Naive thymus-derived CD4-positive, alpha-beta T cell (primary cell): ENCODE measurements at regions not wholly inside any gene's neighbourhood (a gene's known extent, or its start where the extent isn't known, plus 50 kb on each side); places are given as distances from the start of the nearest gene placed in this dataset.

Experiments used
- ATAC-seq: fragments of 150-1000 bp; cut with Tn5 transposase; 2 replicates; pipeline ENCODE4 v1.10.0; 2021; ENCODE audit warnings: mild to moderate bottlenecking, moderate library complexity
- CTCF ChIA-PET: fragments of 350-600 bp; sonication (Branson Sonifier 250); formaldehyde crosslinking; loops from one replicate; lab custom pipeline; 2021; ENCODE audit warnings: antibody characterized with exemption; lab: Charles Lee
- POLR2A ChIA-PET: fragments of 350-600 bp; sonication (Branson Sonifier 250); formaldehyde crosslinking; loops from one replicate; lab custom pipeline; 2021; ENCODE audit warnings: antibody characterized with exemption, inconsistent platforms; lab: Charles Lee
- DNase-seq, 9 donors: peaks; one replicate each; pipeline versions ENCODE4 v3.0.0 to v3.0.0-alpha.2; 2020 to 2022; ENCODE audit warnings: mixed read lengths in 1 of 9
- H3K27ac ChIP-seq: one replicate; pipeline ENCODE4 v1.7.0; 2013; ENCODE audit warnings: mild to moderate bottlenecking, low read depth, low read length, moderate library complexity
- H3K27me3 ChIP-seq, 2 donors: one replicate each; pipeline ENCODE4 v1.7.0; 2013; ENCODE audit warnings: low read length in 2 of 2, mild to moderate bottlenecking in 2 of 2, moderate library complexity in 2 of 2; ENCODE audit not compliant: control insufficient read depth in 2 of 2, insufficient read depth in 2 of 2
- H3K36me3 ChIP-seq, 3 experiments: 1 replicate in 2 of 3; 2 replicates in 1 of 3; pipeline ENCODE4 v1.7.0; 2013; ENCODE audit warnings: low read length in 3 of 3, mild to moderate bottlenecking in 3 of 3, moderate library complexity in 1 of 3; ENCODE audit not compliant: insufficient read depth in 3 of 3, control insufficient read depth in 2 of 3
- H3K4me1 ChIP-seq, 2 donors: one replicate each; pipeline ENCODE4 v1.7.0; 2013; ENCODE audit warnings: low read length in 2 of 2, mild to moderate bottlenecking in 2 of 2, moderate library complexity in 1 of 2; ENCODE audit not compliant: control insufficient read depth in 2 of 2, insufficient read depth in 2 of 2
- H3K4me3 ChIP-seq: 2 replicates; pipeline ENCODE4 v1.7.0; 2013; ENCODE audit warnings: mild to moderate bottlenecking, low read length
- H3K9me3 ChIP-seq, 3 experiments: 1 replicate in 2 of 3; 2 replicates in 1 of 3; pipeline ENCODE4 v1.7.0; 2013; ENCODE audit warnings: low read length in 3 of 3; ENCODE audit not compliant: control insufficient read depth in 2 of 3
- H3K27ac Mint-ChIP-seq, 9 donors: one replicate each; pipeline ENCODE4 v1.8.0; 2020 to 2022; ENCODE audit warnings: mixed read lengths in 9 of 9, mild to moderate bottlenecking in 8 of 9, moderate library complexity in 5 of 9, inconsistent platforms in 2 of 9
- H3K27me3 Mint-ChIP-seq, 5 donors: one replicate each; pipeline ENCODE4 v1.8.0; 2021 to 2022; ENCODE audit warnings: mixed read lengths in 5 of 5, mild to moderate bottlenecking in 1 of 5
- H3K36me3 Mint-ChIP-seq, 5 donors: one replicate each; pipeline ENCODE4 v1.8.0; 2020 to 2022; ENCODE audit warnings: mixed read lengths in 5 of 5, mild to moderate bottlenecking in 3 of 5, inconsistent platforms in 1 of 5
- H3K4me1 Mint-ChIP-seq, 7 donors: one replicate each; pipeline ENCODE4 v1.8.0; 2020 to 2022; ENCODE audit warnings: mixed read lengths in 7 of 7, mild to moderate bottlenecking in 3 of 7, inconsistent platforms in 1 of 7
- H3K4me3 Mint-ChIP-seq, 10 donors: one replicate each; pipeline ENCODE4 v1.8.0; 2020 to 2022; ENCODE audit warnings: mild to moderate bottlenecking in 10 of 10, mixed read lengths in 10 of 10, moderate library complexity in 6 of 10, inconsistent platforms in 2 of 10
- H3K9me3 Mint-ChIP-seq, 11 donors: one replicate each; pipeline ENCODE4 v1.8.0; 2020 to 2022; ENCODE audit warnings: mixed read lengths in 11 of 11, mild to moderate bottlenecking in 4 of 11, inconsistent platforms in 1 of 11, moderate library complexity in 1 of 11
- intact Hi-C, 2 donors: fragments of 100-400 bp; cut with micrococcal nuclease; formaldehyde crosslinking; loops; one replicate each; pipeline ENCODE4 v1.15.1; 2023

GRCh38 chrY:14340459-14341143 lies 183.7 kb upstream of the NLGN4Y start:
- H3K4me3 Mint-ChIP-seq = peak overlapping the region in 5 of 10 donors; percentile 48 to 69 (median 66)
- Histone ChIP-seq H3K27me3 (no peaks in the 10 kb centered on the region), H3K4me3 (peak overlapping the region; percentile 48), H3K9me3 (no peaks in the 10 kb centered on the region), H3K27ac (no peak overlapping the region), H3K4me1 (peaks cover 12 to 22% of the 10 kb centered on the region in 2 donors), H3K36me3 (no peaks in the 10 kb centered on the region)
- H3K36me3 Mint-ChIP-seq = peaks cover 0 to 12% (median 0%) of the 10 kb centered on the region in 5 donors
- ChIA-PET POLR2A (no interaction called here), CTCF (interaction anchor here (0.7 kb wide), 1 partner anchor 836 kb away, joined by 3 read pairs; no protein-coding TSS in a partner anchor)
- intact Hi-C loops = loop anchor here (1.0 to 10.0 kb wide), 7 partner anchors 39 to 1678 kb away; partner anchors contain the start of gene DDX3Y (in 1 of the 2)
- peaks cover 0 to 2% (median 0%) of the 10 kb centered on the region in 11 donors for H3K9me3 Mint-ChIP-seq
- peaks cover 0 to 44% (median 11%) of the 10 kb centered on the region in 7 donors for H3K4me1 Mint-ChIP-seq
- peaks cover 0 to 3% (median 0%) of the 10 kb centered on the region in 5 donors for H3K27me3 Mint-ChIP-seq
- ATAC-seq (peak; percentile 80), DNase-seq (peak in 3 of 9 donors; percentile 8 to 52 (median 44))
- peak overlapping the region in 5 of 9 donors; percentile 69 to 88 (median 81) for H3K27ac Mint-ChIP-seq

- ChIA-PET CTCF (no interaction called here), POLR2A (no interaction called here)
- peak; percentile 60 for ATAC-seq
- H3K27me3 ChIP-seq = no peaks in the 10 kb centered on the region
- H3K9me3 ChIP-seq = no peaks in the 10 kb centered on the region
- H3K9me3 Mint-ChIP-seq = peaks cover 0 to 2% (median 0%) of the 10 kb centered on the region in 11 donors
- peaks cover 0 to 14% (median 0%) of the 10 kb centered on the region in 5 donors for H3K36me3 Mint-ChIP-seq
- H3K4me1 Mint-ChIP-seq = peaks cover 0 to 51% (median 11%) of the 10 kb centered on the region in 7 donors
- no peak overlapping the region for H3K27ac ChIP-seq
- DNase-seq = peak in 2 of 9 donors; percentile 22 to 52
- H3K36me3 ChIP-seq = no peaks in the 10 kb centered on the region
- H3K27ac Mint-ChIP-seq = peak overlapping the region in 5 of 9 donors; percentile 11 to 79 (median 74)
- H3K4me3 Mint-ChIP-seq = peak overlapping the region in 5 of 10 donors; percentile 60 to 81 (median 79)
- intact Hi-C loops = loop anchor here (5.0 to 10.0 kb wide), 5 partner anchors 87 to 1682 kb away; partner anchors contain the start of gene DDX3Y (in 1 of the 2)
- peaks cover 0 to 14% (median 0%) of the 10 kb centered on the region in 5 donors for H3K27me3 Mint-ChIP-seq
- peak overlapping the region; percentile 58 for H3K4me3 ChIP-seq
- peaks cover 11 to 17% of the 10 kb centered on the region in 2 donors for H3K4me1 ChIP-seq
Measured at GRCh38 chrY:14344648-14345333, 179.5 kb upstream of the NLGN4Y start.

GRCh38 chrY:14351590-14351989 lies 172.7 kb upstream of the NLGN4Y start:
- H3K27me3 Mint-ChIP-seq = peaks cover 0 to 11% (median 0%) of the 10 kb centered on the region in 5 donors
- ATAC-seq = no peak
- intact Hi-C loops = no loop called here
- H3K27ac ChIP-seq = no peak overlapping the region
- no peak overlapping the region for H3K4me3 Mint-ChIP-seq
- H3K9me3 Mint-ChIP-seq = peaks cover 0 to 9% (median 0%) of the 10 kb centered on the region in 11 donors
- no peak overlapping the region for H3K27ac Mint-ChIP-seq
- no peaks in the 10 kb centered on the region for H3K36me3 ChIP-seq
- H3K4me1 Mint-ChIP-seq = peaks cover 0 to 12% (median 0%) of the 10 kb centered on the region in 7 donors
- no peak overlapping the region for H3K4me3 ChIP-seq
- POLR2A ChIA-PET = no interaction called here
- no peaks in the 10 kb centered on the region for H3K9me3 ChIP-seq
- peaks cover 0 to 4% (median 0%) of the 10 kb centered on the region in 5 donors for H3K36me3 Mint-ChIP-seq
- no peaks in the 10 kb centered on the region for H3K4me1 ChIP-seq
- H3K27me3 ChIP-seq = no peaks in the 10 kb centered on the region
- DNase-seq = no peak
- CTCF ChIA-PET = no interaction called here

GRCh38 chrY:14356154-14356553 lies 168.2 kb upstream of the NLGN4Y start:
- intact Hi-C loops = no loop called here
- Histone ChIP-seq H3K36me3 (no peaks in the 10 kb centered on the region), H3K27me3 (no peaks in the 10 kb centered on the region), H3K4me3 (no peak overlapping the region), H3K27ac (no peak overlapping the region), H3K4me1 (no peaks in the 10 kb centered on the region), H3K9me3 (no peaks in the 10 kb centered on the region)
- Mint-ChIP-seq H3K4me3 (no peak overlapping the region), H3K4me1 (no peaks in the 10 kb centered on the region), H3K27me3 (peaks cover 0 to 19% (median 4%) of the 10 kb centered on the region in 5 donors), H3K27ac (no peak overlapping the region), H3K36me3 (peaks cover 0 to 2% (median 0%) of the 10 kb centered on the region in 5 donors), H3K9me3 (peaks cover 0 to 19% (median 0%) of the 10 kb centered on the region in 11 donors)
- ATAC-seq (no peak), DNase-seq (no peak)
- CTCF ChIA-PET = no interaction called here
- POLR2A ChIA-PET = no interaction called here

DNA sequence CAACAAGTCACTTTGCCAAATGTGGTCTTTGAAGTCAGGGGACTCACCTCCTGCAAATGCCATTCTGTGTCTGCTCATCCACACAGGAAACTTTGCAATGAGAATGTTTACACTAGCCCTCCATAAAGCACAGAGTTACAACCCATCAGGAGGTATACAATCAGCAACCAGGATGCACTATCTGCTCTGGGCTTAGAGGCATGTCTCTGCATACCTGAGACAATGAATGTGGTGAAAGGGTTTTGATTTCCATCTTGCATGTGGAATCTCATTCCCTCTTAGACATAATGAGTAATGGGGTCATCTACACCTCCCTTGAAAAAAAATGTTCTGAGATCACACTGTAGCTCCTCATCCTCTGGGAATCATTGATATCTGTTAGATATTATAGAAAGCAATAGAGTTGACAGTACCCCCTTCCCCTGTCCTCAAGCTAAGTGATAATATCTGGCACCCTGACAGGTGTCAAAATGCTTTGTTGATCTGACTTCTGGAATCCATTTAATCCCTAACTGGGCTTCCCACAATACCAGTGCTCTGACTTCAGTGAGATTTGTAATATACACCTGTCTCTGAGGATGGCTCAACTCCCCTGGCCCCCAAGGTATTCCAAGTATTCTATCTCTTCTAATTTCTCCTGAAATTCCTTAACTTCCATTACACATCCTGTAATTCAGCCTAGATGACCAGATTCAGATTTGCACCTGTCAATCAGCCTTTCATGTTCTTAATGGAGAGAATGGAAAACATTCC lies 163.4 kb upstream of the NLGN4Y start:
- no peak for ATAC-seq
- H3K36me3 Mint-ChIP-seq = peaks cover 0 to 2% (median 0%) of the 10 kb centered on the region in 5 donors
- CTCF ChIA-PET = no interaction called here
- no peak overlapping the region for H3K27ac Mint-ChIP-seq
- Histone ChIP-seq H3K4me3 (no peak overlapping the region), H3K27ac (no peak overlapping the region), H3K36me3 (no peaks in the 10 kb centered on the region), H3K27me3 (no peaks in the 10 kb centered on the region), H3K9me3 (no peaks in the 10 kb centered on the region), H3K4me1 (no peaks in the 10 kb centered on the region)
- no peaks in the 10 kb centered on the region for H3K4me1 Mint-ChIP-seq
- H3K9me3 Mint-ChIP-seq = peaks cover 0 to 16% (median 0%) of the 10 kb centered on the region in 11 donors
- no peak overlapping the region for H3K4me3 Mint-ChIP-seq
- peaks cover 0 to 19% (median 4%) of the 10 kb centered on the region in 5 donors for H3K27me3 Mint-ChIP-seq
- POLR2A ChIA-PET = no interaction called here
- intact Hi-C loops = no loop called here
- DNase-seq = no peak

GRCh38 chrY:14373608-14374007 lies 150.7 kb upstream of the NLGN4Y start:
- ATAC-seq (no peak), DNase-seq (no peak)
- Histone ChIP-seq H3K27ac (no peak overlapping the region), H3K4me3 (no peak overlapping the region), H3K9me3 (no peaks in the 10 kb centered on the region), H3K27me3 (no peaks in the 10 kb centered on the region), H3K36me3 (no peaks in the 10 kb centered on the region), H3K4me1 (no peaks in the 10 kb centered on the region)
- Mint-ChIP-seq H3K4me1 (no peaks in the 10 kb centered on the region), H3K9me3 (no peaks in the 10 kb centered on the region), H3K36me3 (no peaks in the 10 kb centered on the region), H3K27ac (no peak overlapping the region), H3K27me3 (peaks cover 0 to 5% (median 0%) of the 10 kb centered on the region in 5 donors), H3K4me3 (no peak overlapping the region)
- CTCF ChIA-PET = no interaction called here
- intact Hi-C loops = no loop called here
- POLR2A ChIA-PET = no interaction called here
